ENCODE measurements at regions not wholly inside any gene's neighbourhood (a gene's known extent, or its start where the extent isn't known, plus 50 kb on each side); places are given as distances from the start of the nearest gene placed in this dataset.
A peak's percentile ranks its signal among the peaks of the same experiment; 100 is the strongest.

DNA sequence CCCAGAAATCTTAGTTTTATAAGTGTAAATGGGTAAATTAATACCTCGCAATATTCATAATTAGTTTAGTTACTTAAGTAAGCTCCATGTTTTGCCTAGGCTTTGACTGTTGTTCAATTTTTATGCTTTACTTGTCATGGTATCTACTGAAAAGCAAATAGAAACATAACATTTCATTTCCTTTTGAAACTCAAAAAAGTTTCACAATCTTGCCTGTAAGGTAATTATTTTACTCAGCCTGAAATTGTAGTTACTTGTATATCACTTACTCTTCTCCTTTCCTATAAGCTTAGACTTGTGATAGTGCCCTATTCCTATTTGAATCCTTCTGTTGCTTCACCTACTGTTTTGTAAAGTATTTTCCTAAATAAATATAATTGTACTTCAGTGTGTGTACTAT, 914.4 kb upstream of the COX7C start:
- no peak overlapping the region for H3K4me2 ChIP-seq (ENCODE audit: low read length)
- H3K27me3 ChIP-seq (ENCODE audit: insufficient read depth, low read length, poor library complexity): no peaks in the 10 kb centered on the region
- no peak overlapping the region for H4K8ac ChIP-seq (ENCODE audit: low read depth, low read length)
- H3K79me1 ChIP-seq (ENCODE audit: low read length): no peaks in the 10 kb centered on the region
- no peak overlapping the region for H2BK120ac ChIP-seq (ENCODE audit: low read depth, low read length)
- DNase-seq: no peak
- H3K56ac ChIP-seq (ENCODE audit: low read length): no peak overlapping the region
- H2BK5ac ChIP-seq (ENCODE audit: low read length): no peak overlapping the region
- H2BK15ac ChIP-seq (replicated peaks; ENCODE audit: low read depth): no peak overlapping the region
- H4K5ac ChIP-seq (ENCODE audit: low read length): no peak overlapping the region
- no CpG with 5 or more reads among the region's 1 CpG for WGBS (ENCODE audit: extremely low coverage, insufficient coverage, low lambda C conversion rate)
- no peak overlapping the region for H3K4ac ChIP-seq (ENCODE audit: low read depth, low read length)
- H3K4me3 ChIP-seq (ENCODE audit: low read length): no peak overlapping the region
- no peaks in the 10 kb centered on the region for H3K36me3 ChIP-seq (ENCODE audit: control insufficient read depth, insufficient read depth, low read length)
- H3K23ac ChIP-seq (ENCODE audit: low read length): no peak overlapping the region
- H3K27ac ChIP-seq (ENCODE audit: low read depth, low read length): no peak overlapping the region
- H3K18ac ChIP-seq (ENCODE audit: low read length): no peak overlapping the region
- no peaks in the 10 kb centered on the region for H3K4me1 ChIP-seq (ENCODE audit: control insufficient read depth, low read depth, low read length)
- no peak overlapping the region for H2AK5ac ChIP-seq (ENCODE audit: low read length)
- H3K9ac ChIP-seq (ENCODE audit: low read length): no peak overlapping the region
- no peaks in the 10 kb centered on the region for H3K79me2 ChIP-seq (ENCODE audit: control insufficient read depth, insufficient read depth, low read length)

DNA sequence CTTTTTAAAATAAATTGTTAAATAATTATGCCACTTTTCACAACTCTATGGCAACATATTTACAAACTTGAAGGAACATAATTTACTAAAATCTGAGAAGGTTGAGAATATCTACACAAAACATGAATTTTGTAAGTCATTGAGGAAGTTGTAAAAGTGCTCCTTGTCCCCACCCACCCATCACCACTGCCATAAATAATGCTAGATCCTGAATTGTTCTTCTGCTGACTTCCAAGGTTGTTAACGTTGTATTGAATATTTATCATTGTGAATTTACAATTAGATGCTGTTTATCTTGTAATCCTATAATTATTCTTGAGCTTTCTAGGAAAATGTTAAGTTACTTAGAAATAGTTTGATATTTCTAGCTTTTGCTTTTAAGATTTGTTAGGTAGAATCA, 908.0 kb upstream of the COX7C start:
- Histone ChIP-seq H3K4me1 (ENCODE audit: control insufficient read depth, low read depth, low read length) (no peaks in the 10 kb centered on the region), H3K18ac (ENCODE audit: low read length) (no peak overlapping the region), H3K79me2 (ENCODE audit: control insufficient read depth, insufficient read depth, low read length) (no peaks in the 10 kb centered on the region), H3K4ac (ENCODE audit: low read depth, low read length) (no peak overlapping the region), H2AK5ac (ENCODE audit: low read length) (no peak overlapping the region), H3K56ac (ENCODE audit: low read length) (no peak overlapping the region), H3K27me3 (ENCODE audit: insufficient read depth, low read length, poor library complexity) (no peaks in the 10 kb centered on the region), H4K8ac (ENCODE audit: low read depth, low read length) (no peak overlapping the region), H2BK5ac (ENCODE audit: low read length) (no peak overlapping the region), H3K79me1 (ENCODE audit: low read length) (no peaks in the 10 kb centered on the region), H3K9ac (ENCODE audit: low read length) (no peak overlapping the region), H3K4me2 (ENCODE audit: low read length) (no peak overlapping the region), H4K5ac (ENCODE audit: low read length) (no peak overlapping the region), H3K36me3 (ENCODE audit: control insufficient read depth, insufficient read depth, low read length) (no peaks in the 10 kb centered on the region), H3K23ac (ENCODE audit: low read length) (no peak overlapping the region), H2BK15ac (replicated peaks; ENCODE audit: low read depth) (no peak overlapping the region), H3K27ac (ENCODE audit: low read depth, low read length) (no peak overlapping the region), H2BK120ac (ENCODE audit: low read depth, low read length) (no peak overlapping the region), H3K4me3 (ENCODE audit: low read length) (no peak overlapping the region)
- no peak for DNase-seq
- no CpG with 5 or more reads among the region's 1 CpG for WGBS (ENCODE audit: extremely low coverage, insufficient coverage, low lambda C conversion rate)

DNA sequence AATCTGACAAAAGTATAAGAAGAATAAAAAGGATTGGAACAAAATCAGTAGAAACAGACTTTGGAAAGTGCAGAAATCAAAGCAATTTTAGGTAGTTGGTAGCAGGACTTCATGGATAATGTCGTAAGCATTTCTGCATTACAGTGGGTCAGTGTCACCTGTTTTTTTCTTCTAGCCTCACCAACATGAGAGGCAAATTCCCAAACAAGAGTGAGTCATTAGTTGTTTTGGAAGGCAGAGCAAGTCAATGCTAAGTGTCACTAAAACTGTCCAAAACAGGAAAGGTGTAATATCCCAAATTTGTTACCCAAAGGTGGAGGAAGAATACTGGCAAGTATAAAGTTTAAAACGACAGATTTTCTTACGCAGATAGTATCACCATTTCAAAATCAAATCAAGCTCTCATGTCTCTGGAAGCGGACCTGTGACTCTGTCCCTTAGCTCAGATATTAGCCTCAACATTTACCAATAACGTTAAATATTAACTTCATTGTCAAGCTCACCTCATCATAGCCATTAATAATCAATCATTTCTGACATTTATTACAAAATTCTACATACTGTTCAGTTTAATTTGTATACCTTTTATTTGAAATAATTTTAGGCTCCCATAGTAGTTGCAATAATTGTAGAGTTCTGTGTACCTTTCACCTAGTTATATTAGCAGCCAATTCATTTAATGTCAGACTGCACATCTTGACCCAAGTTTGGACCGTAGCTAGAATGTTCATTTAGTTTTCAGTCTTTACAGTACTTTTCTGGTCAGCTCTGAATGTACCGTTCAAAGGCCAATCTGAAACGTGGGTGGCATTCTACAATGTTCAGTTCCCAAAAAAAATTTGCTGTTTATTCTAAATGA, 901.2 kb upstream of the COX7C start:
- no peaks in the 10 kb centered on the region for H3K79me1 ChIP-seq (ENCODE audit: low read length)
- H3K4me1 ChIP-seq (ENCODE audit: control insufficient read depth, low read depth, low read length): no peaks in the 10 kb centered on the region
- no peak overlapping the region for H3K4ac ChIP-seq (ENCODE audit: low read depth, low read length)
- H2BK15ac ChIP-seq (replicated peaks; ENCODE audit: low read depth): no peak overlapping the region
- no peaks in the 10 kb centered on the region for H3K27me3 ChIP-seq (ENCODE audit: insufficient read depth, low read length, poor library complexity)
- H3K9ac ChIP-seq (ENCODE audit: low read length): no peak overlapping the region
- H2AK5ac ChIP-seq (ENCODE audit: low read length): no peak overlapping the region
- H3K4me3 ChIP-seq (ENCODE audit: low read length): no peak overlapping the region
- no peak overlapping the region for H3K23ac ChIP-seq (ENCODE audit: low read length)
- no peak overlapping the region for H3K18ac ChIP-seq (ENCODE audit: low read length)
- WGBS (ENCODE audit: extremely low coverage, insufficient coverage, low lambda C conversion rate): 100% methylated on average over 1 of the region's 8 CpGs
- H3K27ac ChIP-seq (ENCODE audit: low read depth, low read length): no peak overlapping the region
- H3K4me2 ChIP-seq (ENCODE audit: low read length): no peak overlapping the region
- H3K79me2 ChIP-seq (ENCODE audit: control insufficient read depth, insufficient read depth, low read length): no peaks in the 10 kb centered on the region
- no peaks in the 10 kb centered on the region for H3K36me3 ChIP-seq (ENCODE audit: control insufficient read depth, insufficient read depth, low read length)
- no peak overlapping the region for H4K8ac ChIP-seq (ENCODE audit: low read depth, low read length)
- H2BK120ac ChIP-seq (ENCODE audit: low read depth, low read length): no peak overlapping the region
- H4K5ac ChIP-seq (ENCODE audit: low read length): no peak overlapping the region
- H3K56ac ChIP-seq (ENCODE audit: low read length): no peak overlapping the region
- no peak overlapping the region for H2BK5ac ChIP-seq (ENCODE audit: low read length)
- DNase-seq: peak; percentile 2

DNA sequence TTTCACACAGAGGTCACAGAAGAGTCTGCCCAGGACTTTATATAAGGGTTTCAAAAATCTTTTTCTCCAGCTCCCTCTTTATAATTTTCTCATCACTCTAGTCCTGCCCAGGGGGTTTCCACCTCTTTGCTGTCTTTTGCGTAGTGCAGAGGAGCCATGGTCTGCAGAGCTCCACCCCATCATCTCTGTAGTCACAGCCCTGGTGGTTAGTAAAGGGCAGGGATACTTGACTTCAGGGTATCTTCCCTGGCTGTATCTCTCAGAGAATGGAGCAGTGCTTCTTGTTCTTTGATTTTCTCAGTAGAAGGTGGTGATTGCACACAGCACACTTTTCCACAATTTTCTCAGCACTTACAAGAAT, 900.6 kb upstream of the COX7C start:
- no peak overlapping the region for H2AK5ac ChIP-seq (ENCODE audit: low read length)
- no peaks in the 10 kb centered on the region for H3K79me2 ChIP-seq (ENCODE audit: control insufficient read depth, insufficient read depth, low read length)
- H3K56ac ChIP-seq (ENCODE audit: low read length): no peak overlapping the region
- H3K9ac ChIP-seq (ENCODE audit: low read length): no peak overlapping the region
- no peaks in the 10 kb centered on the region for H3K36me3 ChIP-seq (ENCODE audit: control insufficient read depth, insufficient read depth, low read length)
- no peaks in the 10 kb centered on the region for H3K79me1 ChIP-seq (ENCODE audit: low read length)
- no peak overlapping the region for H3K18ac ChIP-seq (ENCODE audit: low read length)
- no peak overlapping the region for H3K4ac ChIP-seq (ENCODE audit: low read depth, low read length)
- no peak overlapping the region for H3K4me3 ChIP-seq (ENCODE audit: low read length)
- H2BK15ac ChIP-seq (replicated peaks; ENCODE audit: low read depth): no peak overlapping the region
- H2BK120ac ChIP-seq (ENCODE audit: low read depth, low read length): no peak overlapping the region
- no peak overlapping the region for H3K23ac ChIP-seq (ENCODE audit: low read length)
- DNase-seq: no peak
- no peaks in the 10 kb centered on the region for H3K4me1 ChIP-seq (ENCODE audit: control insufficient read depth, low read depth, low read length)
- no peak overlapping the region for H3K4me2 ChIP-seq (ENCODE audit: low read length)
- no peak overlapping the region for H3K27ac ChIP-seq (ENCODE audit: low read depth, low read length)
- H4K5ac ChIP-seq (ENCODE audit: low read length): no peak overlapping the region
- H4K8ac ChIP-seq (ENCODE audit: low read depth, low read length): no peak overlapping the region
- H3K27me3 ChIP-seq (ENCODE audit: insufficient read depth, low read length, poor library complexity): no peaks in the 10 kb centered on the region
- H2BK5ac ChIP-seq (ENCODE audit: low read length): no peak overlapping the region
- WGBS (ENCODE audit: extremely low coverage, insufficient coverage, low lambda C conversion rate): no CpG with 5 or more reads among the region's 1 CpG

DNA sequence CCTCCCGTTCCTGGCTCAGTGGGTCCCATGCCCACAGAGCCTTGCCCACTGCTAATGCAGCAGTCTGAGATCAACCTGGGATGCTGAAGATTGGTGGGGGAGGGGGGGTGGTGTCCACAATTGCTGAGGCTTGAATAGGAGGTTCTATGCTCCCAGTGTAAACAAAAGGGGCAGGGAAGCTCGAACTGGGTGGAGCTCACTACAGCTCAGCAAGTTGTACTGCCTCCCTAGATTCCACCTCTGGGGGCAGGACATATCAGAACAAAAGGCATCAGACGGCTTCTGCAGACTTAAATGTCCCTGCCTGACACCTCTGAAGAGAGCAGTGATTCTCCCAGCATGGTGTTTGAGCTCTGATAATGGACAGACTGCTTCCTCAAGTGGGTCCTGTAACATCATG, 885.6 kb upstream of the COX7C start:
- Histone ChIP-seq H3K36me3 (ENCODE audit: control insufficient read depth, insufficient read depth, low read length) (no peaks in the 10 kb centered on the region), H3K4me3 (ENCODE audit: low read length) (no peak overlapping the region), H3K56ac (ENCODE audit: low read length) (no peak overlapping the region), H2BK15ac (replicated peaks; ENCODE audit: low read depth) (no peak overlapping the region), H2BK5ac (ENCODE audit: low read length) (no peak overlapping the region), H4K5ac (ENCODE audit: low read length) (no peak overlapping the region), H3K4ac (ENCODE audit: low read depth, low read length) (no peak overlapping the region), H3K79me2 (ENCODE audit: control insufficient read depth, insufficient read depth, low read length) (no peaks in the 10 kb centered on the region), H3K79me1 (ENCODE audit: low read length) (no peaks in the 10 kb centered on the region), H4K8ac (ENCODE audit: low read depth, low read length) (no peak overlapping the region), H3K4me1 (ENCODE audit: control insufficient read depth, low read depth, low read length) (no peaks in the 10 kb centered on the region), H3K9ac (ENCODE audit: low read length) (no peak overlapping the region), H3K27ac (ENCODE audit: low read depth, low read length) (peak overlapping the region; percentile 77), H3K23ac (ENCODE audit: low read length) (no peak overlapping the region), H2AK5ac (ENCODE audit: low read length) (no peak overlapping the region), H3K27me3 (ENCODE audit: insufficient read depth, low read length, poor library complexity) (no peaks in the 10 kb centered on the region), H3K18ac (ENCODE audit: low read length) (no peak overlapping the region), H3K4me2 (ENCODE audit: low read length) (no peak overlapping the region), H2BK120ac (ENCODE audit: low read depth, low read length) (no peak overlapping the region)
- WGBS (ENCODE audit: extremely low coverage, insufficient coverage, low lambda C conversion rate): no CpG with 5 or more reads among the region's 3 CpGs
- DNase-seq: peak; percentile 70

DNA sequence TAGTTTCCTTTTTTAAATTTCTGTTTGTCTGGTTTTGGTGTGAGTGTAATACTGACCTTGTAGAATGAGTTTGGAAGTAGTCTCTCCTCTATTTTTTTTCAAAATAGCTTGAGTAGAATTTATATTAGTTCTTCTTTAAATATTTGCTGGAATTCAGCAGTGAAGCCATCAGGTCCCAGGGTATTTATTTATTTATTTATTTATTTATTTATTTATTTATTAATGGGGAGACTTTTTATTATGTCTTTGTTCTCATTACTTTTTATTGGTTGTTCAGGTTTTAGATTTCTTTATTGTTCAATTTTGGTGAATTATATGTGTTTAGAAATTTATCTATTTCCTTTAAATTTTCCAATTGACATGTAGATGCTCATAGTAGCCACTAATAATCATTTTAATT, 875.8 kb upstream of the COX7C start:
- Histone ChIP-seq H2AK5ac (ENCODE audit: low read length) (no peak overlapping the region), H3K23ac (ENCODE audit: low read length) (no peak overlapping the region), H2BK5ac (ENCODE audit: low read length) (no peak overlapping the region), H3K18ac (ENCODE audit: low read length) (no peak overlapping the region), H4K8ac (ENCODE audit: low read depth, low read length) (no peak overlapping the region), H3K4me1 (ENCODE audit: control insufficient read depth, low read depth, low read length) (no peaks in the 10 kb centered on the region), H3K4me3 (ENCODE audit: low read length) (no peak overlapping the region), H3K4ac (ENCODE audit: low read depth, low read length) (no peak overlapping the region), H3K4me2 (ENCODE audit: low read length) (no peak overlapping the region), H3K36me3 (ENCODE audit: control insufficient read depth, insufficient read depth, low read length) (no peaks in the 10 kb centered on the region), H3K27me3 (ENCODE audit: insufficient read depth, low read length, poor library complexity) (no peaks in the 10 kb centered on the region), H2BK15ac (replicated peaks; ENCODE audit: low read depth) (no peak overlapping the region), H3K56ac (ENCODE audit: low read length) (no peak overlapping the region), H2BK120ac (ENCODE audit: low read depth, low read length) (no peak overlapping the region), H3K79me1 (ENCODE audit: low read length) (no peaks in the 10 kb centered on the region), H3K79me2 (ENCODE audit: control insufficient read depth, insufficient read depth, low read length) (no peaks in the 10 kb centered on the region), H3K27ac (ENCODE audit: low read depth, low read length) (no peak overlapping the region), H4K5ac (ENCODE audit: low read length) (no peak overlapping the region), H3K9ac (ENCODE audit: low read length) (no peak overlapping the region)
- DNase-seq: no peak
